SK-N-SH treated with all-trans-retinoic acid at 6 μM for 48 hours (cell line): ENCODE measurements at regions not wholly inside any gene's neighbourhood (a gene's known extent, or its start where the extent isn't known, plus 50 kb on each side); places are given as distances from the start of the nearest gene placed in this dataset.

ENCODE experiments used
- ATAC-seq: fragments of 200-7000 bp; cut with Tn5 transposase; 3 replicates; pipeline ENCODE4 v1.9.1; 2020; ENCODE audit warnings: mild to moderate bottlenecking, moderate library complexity
- ARNTL ChIP-seq: fragments of 450-650 bp; formaldehyde crosslinking; IDR thresholded peaks from 2 replicates; pipeline ENCODE4 v1.5.0; 2020; ENCODE audit warnings: low read depth, mild to moderate bottlenecking, moderate library complexity, borderline replicate concordance
- CREB5 ChIP-seq: fragments of 250-450 bp; sonication (Bioruptor Pico); IDR thresholded peaks from 2 replicates; pipeline ENCODE4 v1.5.1; 2020; ENCODE audit warnings: low read depth, mild to moderate bottlenecking, moderate library complexity
- ESRRG ChIP-seq: fragments of 250-450 bp; sonication (Bioruptor Pico); IDR thresholded peaks from 2 replicates; pipeline ENCODE4 v1.6.1; 2021; ENCODE audit warnings: mild to moderate bottlenecking
- GLIS3 ChIP-seq: fragments of 250-450 bp; sonication (Bioruptor Pico); IDR thresholded peaks from 2 replicates; pipeline ENCODE4 v1.5.0; 2020; ENCODE audit warnings: mild to moderate bottlenecking, moderate library complexity
- ISL1 ChIP-seq: fragments of 250-450 bp; sonication (Bioruptor Pico); IDR thresholded peaks from 2 replicates; pipeline ENCODE4 v2.1.2; 2022; ENCODE audit warnings: mild to moderate bottlenecking, moderate library complexity
- OSR1 ChIP-seq: fragments of 250-450 bp; sonication (Bioruptor Pico); IDR thresholded peaks from 2 replicates; pipeline ENCODE4 v1.8.0; 2022; ENCODE audit warnings: moderate library complexity, mild to moderate bottlenecking, inconsistent platforms
- POU6F1 ChIP-seq: fragments of 250-450 bp; sonication (Bioruptor Pico); IDR thresholded peaks from 2 replicates; pipeline ENCODE4 v1.8.0; 2021; ENCODE audit warnings: low read depth, mild to moderate bottlenecking, moderate library complexity, borderline replicate concordance
- PPARA ChIP-seq: fragments of 250-450 bp; sonication (Bioruptor Pico); IDR thresholded peaks from 2 replicates; pipeline ENCODE4 v1.5.0; 2020; ENCODE audit warnings: mild to moderate bottlenecking, borderline replicate concordance
- SNAI2 ChIP-seq: fragments of 250-450 bp; sonication (Bioruptor Pico); IDR thresholded peaks from 2 replicates; pipeline ENCODE4 v1.5.0; 2020; ENCODE audit warnings: mild to moderate bottlenecking, moderate library complexity
- TCF4 ChIP-seq: fragments of 250-450 bp; sonication (Bioruptor Pico); IDR thresholded peaks from 2 replicates; pipeline ENCODE4 v1.8.0; 2021; ENCODE audit warnings: mild to moderate bottlenecking, moderate library complexity, borderline replicate concordance
- TOX ChIP-seq: fragments of 250-450 bp; sonication (Bioruptor Pico); IDR thresholded peaks from 2 replicates; pipeline ENCODE4 v1.8.0; 2021; ENCODE audit warnings: mild to moderate bottlenecking, moderate library complexity, borderline replicate concordance
- ZC3H10 ChIP-seq: fragments of 250-450 bp; sonication (Bioruptor Pico); IDR thresholded peaks from 2 replicates; pipeline ENCODE4 v1.5.1; 2021; ENCODE audit warnings: mild to moderate bottlenecking, moderate library complexity
- ZNF70 ChIP-seq: fragments of 450-650 bp; formaldehyde crosslinking; IDR thresholded peaks from 2 replicates; pipeline ENCODE4 v1.5.0; 2020; ENCODE audit warnings: mild to moderate bottlenecking, moderate library complexity
- ZNF8 ChIP-seq: fragments of 450-650 bp; formaldehyde crosslinking; IDR thresholded peaks from 2 replicates; pipeline ENCODE4 v1.5.0; 2020; ENCODE audit warnings: mild to moderate bottlenecking, moderate library complexity
- TF ChIP-seq, protein P1 (sequence below): fragments of 250-450 bp; sonication (Bioruptor Pico); IDR thresholded peaks from 2 replicates; pipeline ENCODE4 v1.8.0; 2020; ENCODE audit warnings: mild to moderate bottlenecking, moderate library complexity, borderline replicate concordance
- TF ChIP-seq, protein P2 (sequence below): fragments of 250-450 bp; sonication (Bioruptor Pico); IDR thresholded peaks from 2 replicates; pipeline ENCODE4 v1.5.0; 2020; ENCODE audit warnings: mild to moderate bottlenecking, moderate library complexity
- TF ChIP-seq, protein P3 (sequence below): fragments of 250-450 bp; sonication (Bioruptor Pico); IDR thresholded peaks from 2 replicates; pipeline ENCODE4 v1.5.1; 2021; ENCODE audit warnings: mild to moderate bottlenecking, moderate library complexity

GRCh38 chr20:56693217-56693616 is 64.1 kb downstream of the TFAP2C start (continued):
- TF ChIP-seq TOX (CRISPR knock-in tag), result no peak

DNA sequence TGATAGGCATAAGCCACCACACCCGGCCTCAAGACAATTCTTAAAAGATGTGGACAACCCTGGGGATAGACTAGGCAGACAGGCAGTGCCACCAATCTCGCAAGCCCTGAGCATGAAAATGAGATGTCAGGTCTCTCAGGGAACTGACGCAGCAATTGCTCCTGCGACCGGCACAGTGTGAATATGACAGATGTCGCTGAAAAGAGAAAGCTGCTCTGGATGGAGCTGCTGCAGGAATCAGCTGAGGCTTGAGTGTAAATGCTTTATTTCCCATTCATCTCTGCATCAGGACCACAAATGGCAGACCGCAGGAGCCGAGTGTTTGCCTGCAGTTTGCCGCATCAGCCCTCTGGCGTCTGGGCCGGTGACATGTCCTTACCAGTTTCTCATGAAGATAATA is 68.4 kb downstream of the TFAP2C start:
- no peak for ATAC-seq
- TF ChIP-seq, protein P1, sequence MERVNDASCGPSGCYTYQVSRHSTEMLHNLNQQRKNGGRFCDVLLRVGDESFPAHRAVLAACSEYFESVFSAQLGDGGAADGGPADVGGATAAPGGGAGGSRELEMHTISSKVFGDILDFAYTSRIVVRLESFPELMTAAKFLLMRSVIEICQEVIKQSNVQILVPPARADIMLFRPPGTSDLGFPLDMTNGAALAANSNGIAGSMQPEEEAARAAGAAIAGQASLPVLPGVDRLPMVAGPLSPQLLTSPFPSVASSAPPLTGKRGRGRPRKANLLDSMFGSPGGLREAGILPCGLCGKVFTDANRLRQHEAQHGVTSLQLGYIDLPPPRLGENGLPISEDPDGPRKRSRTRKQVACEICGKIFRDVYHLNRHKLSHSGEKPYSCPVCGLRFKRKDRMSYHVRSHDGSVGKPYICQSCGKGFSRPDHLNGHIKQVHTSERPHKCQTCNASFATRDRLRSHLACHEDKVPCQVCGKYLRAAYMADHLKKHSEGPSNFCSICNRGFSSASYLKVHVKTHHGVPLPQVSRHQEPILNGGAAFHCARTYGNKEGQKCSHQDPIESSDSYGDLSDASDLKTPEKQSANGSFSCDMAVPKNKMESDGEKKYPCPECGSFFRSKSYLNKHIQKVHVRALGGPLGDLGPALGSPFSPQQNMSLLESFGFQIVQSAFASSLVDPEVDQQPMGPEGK (CRISPR knock-in tag), result no peak
- TF ChIP-seq ISL1, result no peak

GRCh38 chr20:56698297-56698696 is 69.2 kb downstream of the TFAP2C start:
- TF ChIP-seq GLIS3 (CRISPR knock-in tag) (no peak), ZNF70 (CRISPR knock-in tag) (no peak)
- TF ChIP-seq, all 23 proteins: peak for 0
- no peak for ATAC-seq

GRCh38 chr20:56698749-56699148 is 69.6 kb downstream of the TFAP2C start:
- TF ChIP-seq GLIS3 (CRISPR knock-in tag) (no peak), ZNF70 (CRISPR knock-in tag) (no peak), TOX (CRISPR knock-in tag) (no peak)
- TF ChIP-seq, all 23 proteins: peak for 0
- no peak for ATAC-seq

DNA sequence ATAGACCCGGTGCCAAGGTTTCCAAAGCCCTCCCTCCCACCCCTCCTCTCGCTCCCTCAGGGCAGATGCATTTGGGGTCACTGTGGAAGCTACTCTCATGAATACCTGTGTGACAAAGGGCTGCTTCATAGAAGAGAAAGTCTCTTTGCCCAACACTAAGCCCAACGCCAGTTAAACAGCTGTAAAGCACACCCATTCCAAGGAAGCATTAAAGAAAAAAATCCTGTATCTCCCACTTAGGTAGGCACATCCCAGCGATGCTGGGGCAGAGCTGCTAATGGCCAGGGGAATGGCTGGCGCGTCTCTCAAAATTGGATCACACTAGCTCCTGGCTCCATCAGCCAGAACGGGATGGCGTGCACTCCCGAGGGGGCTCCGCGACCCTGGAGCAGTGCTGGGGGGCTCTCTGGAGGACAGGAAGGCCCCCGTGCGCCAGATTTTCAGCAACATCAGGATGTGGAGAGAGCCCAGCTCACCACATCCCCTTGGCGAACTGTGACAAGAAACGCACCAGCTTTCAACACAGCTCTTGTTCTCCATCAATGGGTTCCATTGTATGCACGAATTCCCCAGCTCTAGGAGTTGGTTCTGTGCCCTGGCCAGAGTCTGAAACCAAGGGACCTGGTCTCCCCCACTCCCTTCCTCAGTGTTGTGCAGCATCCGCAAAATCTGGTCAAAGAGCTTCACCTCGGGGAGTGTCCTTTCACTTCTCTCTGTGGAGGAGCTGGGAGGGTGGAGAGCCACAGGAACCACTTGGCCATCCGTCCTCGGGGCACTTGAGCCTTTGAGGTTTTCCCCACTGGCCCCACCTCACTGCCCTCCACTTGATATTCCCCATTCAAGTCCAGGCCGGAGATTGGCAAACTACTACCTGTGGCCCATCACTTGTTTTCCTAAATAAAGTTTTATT is 74.1 kb downstream of the TFAP2C start:
- no peak for TF ChIP-seq ZNF8 (CRISPR knock-in tag)
- no peak for TF ChIP-seq TOX (CRISPR knock-in tag)
- TF ChIP-seq, protein P2, sequence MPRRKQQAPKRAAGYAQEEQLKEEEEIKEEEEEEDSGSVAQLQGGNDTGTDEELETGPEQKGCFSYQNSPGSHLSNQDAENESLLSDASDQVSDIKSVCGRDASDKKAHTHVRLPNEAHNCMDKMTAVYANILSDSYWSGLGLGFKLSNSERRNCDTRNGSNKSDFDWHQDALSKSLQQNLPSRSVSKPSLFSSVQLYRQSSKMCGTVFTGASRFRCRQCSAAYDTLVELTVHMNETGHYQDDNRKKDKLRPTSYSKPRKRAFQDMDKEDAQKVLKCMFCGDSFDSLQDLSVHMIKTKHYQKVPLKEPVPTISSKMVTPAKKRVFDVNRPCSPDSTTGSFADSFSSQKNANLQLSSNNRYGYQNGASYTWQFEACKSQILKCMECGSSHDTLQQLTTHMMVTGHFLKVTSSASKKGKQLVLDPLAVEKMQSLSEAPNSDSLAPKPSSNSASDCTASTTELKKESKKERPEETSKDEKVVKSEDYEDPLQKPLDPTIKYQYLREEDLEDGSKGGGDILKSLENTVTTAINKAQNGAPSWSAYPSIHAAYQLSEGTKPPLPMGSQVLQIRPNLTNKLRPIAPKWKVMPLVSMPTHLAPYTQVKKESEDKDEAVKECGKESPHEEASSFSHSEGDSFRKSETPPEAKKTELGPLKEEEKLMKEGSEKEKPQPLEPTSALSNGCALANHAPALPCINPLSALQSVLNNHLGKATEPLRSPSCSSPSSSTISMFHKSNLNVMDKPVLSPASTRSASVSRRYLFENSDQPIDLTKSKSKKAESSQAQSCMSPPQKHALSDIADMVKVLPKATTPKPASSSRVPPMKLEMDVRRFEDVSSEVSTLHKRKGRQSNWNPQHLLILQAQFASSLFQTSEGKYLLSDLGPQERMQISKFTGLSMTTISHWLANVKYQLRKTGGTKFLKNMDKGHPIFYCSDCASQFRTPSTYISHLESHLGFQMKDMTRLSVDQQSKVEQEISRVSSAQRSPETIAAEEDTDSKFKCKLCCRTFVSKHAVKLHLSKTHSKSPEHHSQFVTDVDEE, result no peak
- TF ChIP-seq SNAI2, result no peak
- no peak for TF ChIP-seq ESRRG (CRISPR knock-in tag)
- no peak for TF ChIP-seq TCF4 (CRISPR knock-in tag)
- TF ChIP-seq ZC3H10 (CRISPR knock-in tag), result no peak
- TF ChIP-seq OSR1 (CRISPR knock-in tag), result no peak
- no peak for TF ChIP-seq ISL1
- no peak for TF ChIP-seq ARNTL (CRISPR knock-in tag)
- TF ChIP-seq, protein P3, sequence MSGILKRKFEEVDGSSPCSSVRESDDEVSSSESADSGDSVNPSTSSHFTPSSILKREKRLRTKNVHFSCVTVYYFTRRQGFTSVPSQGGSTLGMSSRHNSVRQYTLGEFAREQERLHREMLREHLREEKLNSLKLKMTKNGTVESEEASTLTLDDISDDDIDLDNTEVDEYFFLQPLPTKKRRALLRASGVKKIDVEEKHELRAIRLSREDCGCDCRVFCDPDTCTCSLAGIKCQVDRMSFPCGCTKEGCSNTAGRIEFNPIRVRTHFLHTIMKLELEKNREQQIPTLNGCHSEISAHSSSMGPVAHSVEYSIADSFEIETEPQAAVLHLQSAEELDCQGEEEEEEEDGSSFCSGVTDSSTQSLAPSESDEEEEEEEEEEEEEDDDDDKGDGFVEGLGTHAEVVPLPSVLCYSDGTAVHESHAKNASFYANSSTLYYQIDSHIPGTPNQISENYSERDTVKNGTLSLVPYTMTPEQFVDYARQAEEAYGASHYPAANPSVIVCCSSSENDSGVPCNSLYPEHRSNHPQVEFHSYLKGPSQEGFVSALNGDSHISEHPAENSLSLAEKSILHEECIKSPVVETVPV (CRISPR knock-in tag), result no peak
- no peak for TF ChIP-seq PPARA (CRISPR knock-in tag)
- no peak for TF ChIP-seq GLIS3 (CRISPR knock-in tag)
- TF ChIP-seq, protein P1 (CRISPR knock-in tag), result no peak
- TF ChIP-seq POU6F1 (CRISPR knock-in tag), result no peak
- no peak for TF ChIP-seq CREB5 (CRISPR knock-in tag)
- no peak for ATAC-seq
